HG03378 (cell line): ENCODE measurements at regions not wholly inside any gene's neighbourhood (a gene's known extent, or its start where the extent isn't known, plus 50 kb on each side); places are given as distances from the start of the nearest gene placed in this dataset.

Source experiments
- ATAC-seq: cut with Tn5 transposase; IDR thresholded peaks from one replicate; pipeline ENCODE4 v1.9.1; 2021; ENCODE audit warnings: mild to moderate bottlenecking, moderate library complexity; ENCODE audit not compliant: unreplicated experiment

DNA sequence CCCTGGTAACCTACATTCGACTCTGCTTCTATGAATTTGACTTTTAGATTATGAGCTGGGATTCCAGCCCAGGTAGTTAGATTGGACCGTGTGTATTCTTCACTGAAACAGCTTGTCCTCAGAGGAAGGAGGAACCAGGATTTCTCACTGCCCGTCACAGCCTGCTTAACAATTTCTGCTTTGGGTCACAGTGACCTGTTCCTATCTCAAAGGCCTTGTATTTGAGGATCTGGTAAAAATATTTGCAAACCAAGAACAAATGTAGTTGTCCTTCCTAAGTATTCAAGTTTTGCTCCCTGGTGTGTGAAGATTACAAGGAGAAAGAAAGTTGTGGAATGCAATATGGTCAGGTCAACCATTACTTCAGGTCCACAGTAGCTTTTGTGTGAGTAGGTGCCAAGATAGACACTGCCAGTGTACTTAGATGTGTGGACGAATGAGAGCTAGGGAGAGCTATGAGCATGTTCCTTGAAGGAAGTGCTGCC, 55.1 kb downstream of the KIF4B start:
- ATAC-seq = no peak

DNA sequence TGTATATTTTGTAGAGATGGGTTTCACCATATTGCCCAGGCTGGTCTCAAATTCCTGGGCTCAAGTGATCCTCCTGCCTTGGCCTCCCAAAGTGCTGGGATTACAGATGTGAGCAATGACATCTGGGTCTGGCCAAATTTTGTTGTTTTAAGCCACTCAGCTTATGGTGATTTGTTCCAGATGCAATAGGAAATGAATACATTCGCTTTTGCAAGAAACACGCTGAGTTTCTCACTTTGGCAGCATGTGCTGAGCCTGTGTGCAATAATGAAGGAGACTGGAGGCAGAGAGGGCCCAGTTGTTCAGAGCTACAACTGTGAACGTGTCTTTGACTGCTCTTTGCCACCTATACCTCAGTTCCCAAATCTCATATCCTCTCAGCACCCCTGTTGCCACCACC, 56.4 kb downstream of the KIF4B start:
- ATAC-seq = no peak

DNA sequence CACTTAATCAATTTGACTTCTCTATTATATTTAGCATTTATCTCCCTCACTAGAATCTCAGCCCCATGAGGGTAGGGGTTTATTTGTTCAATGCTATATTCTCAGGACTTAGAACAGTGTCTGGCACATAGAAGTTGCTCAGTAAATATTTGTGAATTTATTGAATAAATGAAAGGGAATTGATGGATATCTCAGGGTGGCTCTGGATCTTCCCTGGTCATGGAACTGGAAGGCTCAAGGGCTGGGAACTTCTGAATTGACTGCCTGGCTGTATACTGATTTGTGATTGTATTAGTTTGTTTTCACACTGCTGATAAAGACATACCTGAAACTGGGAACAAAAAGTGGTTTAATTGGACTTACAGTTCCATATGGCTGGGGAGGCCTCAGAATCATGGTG, 57.2 kb downstream of the KIF4B start:
- ATAC-seq = no peak

DNA sequence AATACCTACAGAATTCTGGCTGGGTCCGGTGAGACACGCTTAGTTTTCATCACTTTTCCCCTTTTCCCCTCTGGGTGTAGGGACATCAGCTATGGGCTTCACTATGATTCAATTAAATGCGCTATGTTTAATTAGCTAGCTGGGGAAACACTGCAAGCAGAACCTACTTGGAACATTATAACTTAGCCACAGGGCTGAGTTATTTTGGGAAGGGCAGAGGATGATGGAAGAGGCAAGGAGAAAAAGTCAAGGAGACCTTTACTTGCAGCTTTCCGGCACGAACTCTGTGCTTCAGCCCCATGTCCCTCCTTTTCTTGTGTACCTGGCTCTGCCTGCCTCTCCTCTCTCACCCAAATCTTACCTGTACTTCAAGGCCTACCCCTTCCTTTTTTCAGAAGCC, 62.8 kb downstream of the KIF4B start:
- ATAC-seq = no peak

DNA sequence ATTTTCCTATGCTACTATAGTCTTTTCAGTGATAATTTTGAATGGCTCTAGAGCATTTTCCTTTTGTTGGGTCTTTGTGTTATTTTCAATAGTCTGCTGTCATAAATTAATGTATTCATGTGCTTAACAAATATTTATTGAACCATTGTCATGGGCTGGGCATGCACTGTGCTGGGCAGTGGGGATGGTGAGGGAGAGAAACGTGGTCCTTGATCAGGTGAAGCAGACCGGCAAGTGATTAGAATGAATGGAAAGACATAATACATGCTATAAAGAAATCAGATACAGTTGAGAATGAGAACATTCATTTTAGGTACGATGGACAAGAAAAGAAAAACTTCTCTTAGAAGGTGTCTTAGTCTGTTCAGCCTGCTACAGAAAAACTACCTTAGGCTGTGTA, 66.1 kb downstream of the KIF4B start:
- ATAC-seq = no peak

DNA sequence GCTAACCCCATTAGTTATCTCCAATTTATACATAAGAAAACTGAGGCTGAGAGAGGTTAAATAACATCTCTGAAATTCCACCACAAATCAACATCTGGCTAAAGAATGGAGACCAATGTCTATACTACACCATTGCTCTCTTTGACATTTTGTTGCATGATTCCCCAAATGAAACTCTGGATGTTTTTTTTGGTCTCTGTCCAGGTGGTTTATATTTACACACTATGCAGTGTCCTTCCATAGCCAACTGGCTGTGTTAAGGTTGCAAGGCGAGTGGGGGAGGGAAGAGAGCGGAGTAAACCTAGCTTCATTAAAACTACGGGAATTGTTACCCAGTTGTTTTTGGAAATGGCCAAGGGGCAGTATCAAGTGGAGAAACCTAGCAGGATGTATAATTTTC, 67.2 kb downstream of the KIF4B start:
- ATAC-seq = no peak

DNA sequence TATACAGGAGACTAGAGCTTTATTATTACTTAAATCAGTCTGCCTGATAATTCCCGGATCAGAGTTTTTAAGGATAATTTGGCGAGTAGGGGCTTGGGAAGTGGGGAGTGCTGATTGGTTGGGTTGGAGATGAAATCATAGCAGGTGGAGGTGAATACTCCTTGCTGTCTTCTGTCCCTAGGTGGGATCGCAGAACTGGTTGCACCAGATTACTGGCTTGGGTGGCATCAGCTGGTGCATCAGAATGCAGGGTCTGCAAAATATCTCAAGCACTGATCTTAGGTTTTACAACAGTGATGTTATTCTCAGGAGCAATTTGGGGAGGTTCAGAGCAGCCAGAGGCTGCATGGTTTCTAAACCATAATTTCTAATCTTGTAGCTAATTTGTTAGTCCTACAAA, 68.1 kb downstream of the KIF4B start:
- ATAC-seq = no peak

DNA sequence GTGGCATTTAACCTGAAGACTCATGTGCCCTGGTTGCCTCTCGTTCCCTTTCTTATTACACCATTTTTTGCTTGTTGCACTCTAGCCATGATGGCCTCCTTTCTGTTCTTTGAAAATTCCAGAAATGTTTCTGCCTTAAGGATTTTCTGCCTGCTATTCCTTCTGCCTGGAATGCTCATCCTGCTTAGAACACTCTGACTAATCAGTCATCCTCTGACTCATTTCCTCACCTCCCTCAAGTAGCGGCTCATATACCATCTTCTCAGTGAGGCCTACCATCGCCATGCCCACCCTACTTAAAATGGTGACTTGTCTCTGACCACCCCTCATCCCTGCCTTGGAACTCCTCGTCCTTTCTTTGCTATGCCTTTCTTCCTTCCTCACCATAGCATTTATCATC, 68.8 kb downstream of the KIF4B start:
- ATAC-seq = no peak

DNA sequence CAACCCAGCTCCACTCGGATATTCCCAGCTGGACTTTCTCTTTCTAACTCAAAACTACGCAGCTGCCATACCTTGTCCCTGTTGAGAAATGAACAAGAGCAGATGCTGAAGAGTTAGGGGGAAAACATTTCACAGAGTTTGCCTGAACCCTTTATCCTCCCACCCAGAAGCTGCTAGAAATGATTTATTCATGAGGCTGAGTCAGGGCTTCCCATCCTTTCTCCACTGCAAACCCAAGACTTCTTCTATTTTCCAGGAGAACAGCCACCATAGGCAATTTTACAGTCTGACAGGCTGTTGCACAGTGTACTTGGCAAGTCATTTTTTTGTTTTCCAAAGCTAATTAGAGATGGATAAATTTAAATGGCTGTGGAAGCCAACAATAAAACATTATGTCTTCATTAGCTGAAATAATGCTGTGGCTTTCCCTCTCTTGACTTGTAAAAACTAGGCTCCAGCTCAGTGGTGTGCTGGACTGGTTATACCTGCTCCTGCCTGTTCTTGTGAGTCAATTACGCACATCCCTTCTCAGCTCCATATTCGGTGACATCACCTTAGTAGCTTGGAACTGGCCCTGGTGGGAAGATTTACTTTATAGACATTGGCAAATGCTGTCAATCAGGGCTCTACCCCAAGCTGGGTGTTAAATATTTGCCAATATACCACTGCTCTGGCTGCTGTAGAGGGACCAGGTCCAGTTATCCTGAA, 71.9 kb downstream of the KIF4B start:
- no peak for ATAC-seq

DNA sequence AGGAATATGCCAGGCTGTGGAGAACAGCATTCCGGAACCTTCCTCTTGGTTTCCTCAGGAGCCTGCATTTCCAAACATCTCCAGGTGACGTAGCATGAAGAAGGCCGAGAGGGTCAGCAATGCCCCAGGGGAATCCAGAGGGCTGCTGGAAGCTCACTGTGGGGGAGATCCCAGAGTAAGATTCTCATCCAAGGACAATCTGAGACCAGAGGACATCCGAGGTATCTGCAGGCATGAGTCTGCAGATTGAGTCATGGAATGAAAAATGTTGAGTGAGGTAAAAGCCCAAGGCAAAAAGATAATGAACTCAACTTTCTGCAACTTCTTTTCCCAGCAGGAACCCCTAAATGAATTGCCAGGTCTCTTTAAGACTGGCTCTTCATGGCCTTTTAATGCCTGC, 73.5 kb downstream of the KIF4B start:
- no peak for ATAC-seq

DNA sequence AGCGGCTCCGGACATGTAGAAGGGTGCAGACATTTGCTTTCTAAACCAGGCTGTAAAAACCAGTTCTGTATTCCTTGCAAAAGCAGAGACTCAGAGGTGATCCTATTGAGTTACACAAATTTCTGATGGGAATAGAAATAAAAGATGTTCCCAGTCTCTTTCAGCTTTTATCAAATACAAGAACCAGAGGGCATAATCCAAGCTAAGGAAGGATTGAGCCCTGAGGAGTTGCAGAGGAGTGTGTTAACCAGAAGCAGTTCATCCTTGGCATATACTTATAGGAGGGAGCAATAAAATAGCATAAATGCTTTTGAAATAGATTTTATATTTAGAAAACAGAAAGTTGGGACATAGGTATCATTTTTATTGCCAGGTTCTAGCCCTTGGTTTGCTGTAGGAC, 75.3 kb downstream of the KIF4B start:
- ATAC-seq = no peak

DNA sequence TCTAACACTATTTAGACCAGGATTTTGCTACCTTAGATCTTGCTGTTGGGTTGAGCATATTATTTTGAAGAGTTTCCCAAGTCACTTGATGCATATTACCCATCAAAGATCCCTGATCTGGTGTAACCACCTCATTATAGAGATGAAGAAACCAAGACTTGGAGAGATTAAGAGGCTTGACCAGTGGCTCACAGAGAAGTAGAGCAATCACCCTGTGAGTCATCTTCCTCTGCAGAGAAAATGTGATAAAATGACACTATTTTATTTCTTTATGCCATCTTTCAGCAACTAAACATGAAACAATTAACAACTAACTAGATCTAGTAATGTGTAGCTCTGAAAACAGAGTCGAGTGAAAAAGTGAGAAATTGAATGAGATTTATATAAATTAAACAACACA, 76.1 kb downstream of the KIF4B start:
- ATAC-seq = no peak

DNA sequence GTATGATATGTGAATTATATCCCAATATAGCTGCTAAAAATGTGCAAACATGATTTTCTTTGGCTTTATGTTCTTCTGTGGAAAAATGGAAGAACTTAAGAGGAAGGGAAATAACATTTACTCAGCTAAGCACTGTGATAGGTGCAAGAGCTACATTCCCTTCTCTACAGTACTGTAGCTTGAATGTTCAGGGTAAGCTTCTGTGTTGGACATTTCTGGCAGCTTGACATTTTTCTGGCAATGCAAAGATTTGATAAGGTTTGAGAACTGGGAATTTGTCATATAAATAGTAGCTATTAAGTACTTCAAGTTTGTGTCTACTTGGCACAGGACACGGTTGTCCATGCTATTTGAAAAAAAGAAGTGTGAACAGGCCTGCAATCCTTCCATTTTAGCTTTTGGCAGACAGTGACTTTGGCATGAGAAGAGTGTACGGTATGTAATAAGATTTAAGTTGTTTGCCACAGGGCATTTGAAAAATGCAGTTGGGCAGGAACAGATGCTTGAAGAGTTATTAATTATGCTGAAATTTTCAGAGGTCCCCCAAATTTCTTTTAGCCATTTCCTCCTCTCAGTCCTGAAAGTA, 77.6 kb downstream of the KIF4B start:
- ATAC-seq = no peak

DNA sequence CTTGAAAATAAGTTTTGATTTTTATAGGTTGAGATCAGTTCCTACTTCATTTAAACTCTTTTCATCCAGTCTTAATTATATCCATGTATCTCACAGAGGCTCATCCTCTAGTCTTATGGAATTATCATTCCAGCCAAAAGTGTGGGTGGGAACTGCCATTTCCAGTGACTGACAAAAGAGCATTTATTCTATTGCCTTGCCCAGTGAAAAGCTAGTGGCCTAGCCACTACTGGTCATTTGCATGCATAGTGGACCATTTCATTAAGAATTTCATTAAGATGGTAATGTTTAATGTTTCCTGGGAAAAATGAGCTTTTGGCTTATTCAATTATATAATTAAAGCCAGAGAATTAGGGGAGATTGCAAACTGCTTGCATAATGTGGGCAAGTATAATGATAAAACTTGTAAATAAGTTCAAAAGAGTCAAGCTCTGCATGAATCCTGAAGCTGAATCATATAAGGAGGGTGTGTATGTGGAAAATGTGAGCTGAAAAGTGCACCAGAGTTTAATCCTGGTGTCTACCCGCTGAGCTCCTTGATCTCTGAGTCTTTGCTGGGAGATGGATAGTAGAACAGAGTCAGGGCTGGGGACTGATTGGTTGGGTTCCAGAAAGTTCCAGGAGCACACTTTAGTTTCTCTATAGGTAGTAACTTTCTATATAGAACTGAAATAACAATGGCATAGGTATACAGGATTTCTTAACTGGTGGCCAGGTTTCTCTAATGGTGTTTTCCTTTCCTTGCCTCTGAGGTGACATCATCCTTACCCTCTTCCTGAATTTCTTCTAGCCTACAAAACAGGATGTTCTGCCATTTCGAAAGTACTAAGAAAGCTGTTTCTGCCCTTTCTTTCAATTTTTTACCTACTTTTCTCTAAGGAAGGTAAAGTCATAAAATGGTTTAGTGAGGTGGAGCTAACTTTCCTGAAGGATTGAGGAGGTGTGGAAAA, 78.5 kb downstream of the KIF4B start:
- no peak for ATAC-seq

DNA sequence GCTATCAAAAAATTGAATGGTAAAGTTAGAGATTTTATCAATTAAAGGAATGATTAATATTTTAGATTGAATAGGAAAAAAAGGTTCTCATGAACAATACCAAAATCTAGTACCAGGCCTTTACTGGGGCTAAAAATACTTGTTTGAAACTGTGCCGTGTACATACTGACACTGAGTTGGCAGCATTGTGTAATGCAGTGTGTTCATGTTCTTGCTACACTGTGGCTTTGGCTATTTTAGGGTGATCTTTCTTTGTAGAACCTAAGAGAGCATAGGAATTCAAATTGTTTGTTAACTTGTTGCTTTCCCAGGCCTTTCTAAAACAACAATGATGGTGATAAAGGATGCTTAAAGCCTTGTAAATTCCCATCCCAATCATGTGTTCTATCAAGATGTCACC, 80.9 kb downstream of the KIF4B start:
- ATAC-seq = no peak

DNA sequence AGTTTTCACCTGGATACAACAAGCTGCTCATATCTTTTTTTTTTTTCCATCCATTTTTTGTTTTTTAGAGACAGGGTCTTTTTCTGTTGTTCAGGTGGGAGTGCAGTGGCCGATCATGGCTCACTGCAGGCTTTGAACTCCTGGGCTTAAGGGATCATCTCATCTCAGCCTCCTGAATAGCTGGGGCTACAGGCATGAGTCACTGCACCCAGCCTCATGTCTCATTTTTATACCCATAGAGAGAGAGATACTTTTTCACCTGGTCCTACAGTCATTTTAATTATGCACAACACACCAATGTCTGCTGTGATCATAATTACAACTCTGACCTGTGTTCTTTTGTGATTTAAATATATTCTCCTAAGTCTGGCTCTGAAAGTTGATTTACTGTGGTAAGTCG, 84.4 kb downstream of the KIF4B start:
- no peak for ATAC-seq

DNA sequence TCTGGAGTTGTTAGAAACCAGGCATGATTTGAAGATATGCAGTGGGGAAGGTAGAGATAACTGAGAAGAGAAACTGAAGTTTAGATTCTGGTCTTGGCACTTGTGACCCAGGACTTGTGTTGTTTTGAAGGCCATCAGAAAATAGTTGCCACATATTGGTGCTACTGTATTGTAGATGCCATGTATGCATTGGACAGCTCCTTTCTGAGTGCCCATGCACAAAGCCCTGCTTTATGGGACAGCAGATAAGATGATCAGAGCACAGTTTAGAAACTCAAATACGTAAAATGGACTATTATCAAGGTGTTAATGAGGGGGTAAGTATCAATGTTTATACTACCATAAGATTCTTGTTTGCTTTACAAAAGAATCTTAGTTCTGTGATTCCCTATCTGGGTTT, 84.9 kb downstream of the KIF4B start:
- no peak for ATAC-seq

DNA sequence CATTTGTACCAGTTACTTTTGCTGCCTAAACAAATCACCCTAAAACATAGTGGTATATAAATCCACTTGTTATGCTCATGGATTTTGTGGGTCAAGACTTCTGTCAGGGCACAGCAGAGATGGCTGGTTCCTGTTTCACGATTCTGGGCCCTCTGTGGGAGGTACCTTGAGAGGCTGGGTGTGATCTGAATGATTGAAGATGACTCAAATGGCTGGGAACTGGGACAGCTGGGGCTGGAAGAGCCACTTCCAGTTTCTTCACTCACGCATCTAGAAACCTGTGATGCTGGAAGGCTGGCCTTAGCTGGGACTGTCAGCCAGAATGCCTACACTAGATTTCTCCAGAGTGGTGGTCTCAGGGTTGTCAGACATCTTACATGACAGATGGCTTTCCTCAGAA, 88.1 kb downstream of the KIF4B start:
- no peak for ATAC-seq

DNA sequence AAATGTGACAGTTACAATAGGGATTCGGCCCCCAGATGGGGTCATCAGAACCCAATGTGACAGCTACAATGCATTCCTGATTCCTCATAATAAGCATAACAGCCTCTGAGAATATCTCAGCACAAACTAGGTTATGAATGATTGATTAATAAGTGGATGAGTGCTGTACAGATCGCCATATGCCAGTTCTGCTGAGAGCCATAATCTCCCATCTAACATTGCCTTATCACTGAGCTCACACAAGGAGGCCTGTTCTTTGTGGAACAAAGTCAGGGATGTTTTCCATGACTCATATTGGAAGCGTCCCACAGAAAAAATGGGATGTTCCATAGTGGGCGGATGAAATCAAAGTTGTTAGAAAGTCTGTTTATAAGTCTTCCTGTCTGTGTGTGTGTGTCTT, 89.6 kb downstream of the KIF4B start:
- ATAC-seq = no peak

DNA sequence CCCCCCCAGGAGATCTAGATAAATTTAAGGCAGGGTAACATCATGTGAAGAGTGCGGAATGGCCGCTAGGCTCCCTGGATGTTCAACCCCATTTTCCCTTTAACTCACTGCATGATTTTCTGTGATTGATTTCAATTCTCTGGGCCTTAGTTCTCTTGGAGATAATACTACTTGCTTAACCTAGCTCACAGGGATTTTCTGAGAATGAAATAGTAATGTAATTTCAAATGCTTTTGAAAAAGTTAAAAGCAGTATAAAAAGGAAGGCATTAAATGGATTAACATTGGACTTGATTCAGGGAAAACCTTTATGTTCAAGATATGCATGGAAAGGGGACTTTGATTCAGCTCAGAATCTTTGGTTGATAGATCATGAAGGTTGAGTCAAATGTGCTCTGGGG, 90.9 kb downstream of the KIF4B start:
- no peak for ATAC-seq

DNA sequence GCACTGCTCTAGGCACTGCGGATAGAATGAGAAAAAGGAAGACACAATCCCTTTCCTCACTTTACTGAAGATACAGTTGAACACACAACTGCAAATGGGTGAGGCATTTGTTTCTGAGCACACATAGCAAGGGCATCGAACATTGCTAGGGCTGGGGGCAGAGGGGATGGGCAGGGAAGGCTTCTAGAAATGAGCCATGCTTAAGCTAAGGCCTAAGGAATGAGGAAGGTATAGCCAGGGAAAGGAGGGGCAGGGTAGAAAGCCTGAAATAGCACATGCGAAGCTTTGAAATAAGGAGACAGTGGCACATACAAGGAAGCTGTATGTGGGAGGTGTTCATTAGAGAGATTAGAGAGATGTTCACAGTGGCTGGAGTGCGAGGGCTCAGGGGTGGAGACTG, 92.7 kb downstream of the KIF4B start:
- no peak for ATAC-seq

DNA sequence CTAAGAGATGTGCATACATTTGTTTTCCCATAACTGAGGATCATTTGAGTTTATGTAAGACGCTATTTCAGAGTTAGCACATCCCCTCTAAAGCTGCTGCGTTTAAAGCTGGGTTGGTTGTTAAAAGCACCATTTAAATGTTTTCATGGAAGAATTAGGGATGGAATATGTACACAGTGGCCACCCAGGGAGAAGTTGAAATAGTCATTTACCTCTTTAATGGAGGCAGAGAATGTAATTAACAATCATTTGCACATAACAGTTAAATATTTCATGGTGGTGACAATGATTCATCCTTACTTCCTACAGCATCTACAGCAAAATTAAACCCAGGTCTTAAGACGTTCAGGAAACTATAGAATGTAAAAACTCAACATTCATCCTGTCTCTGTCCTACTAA, 100.3 kb downstream of the KIF4B start:
- ATAC-seq = no peak
